ENCODE measurements at regions not wholly inside any gene's neighbourhood (a gene's known extent, or its start where the extent isn't known, plus 50 kb on each side); places are given as distances from the start of the nearest gene placed in this dataset.

DNA sequence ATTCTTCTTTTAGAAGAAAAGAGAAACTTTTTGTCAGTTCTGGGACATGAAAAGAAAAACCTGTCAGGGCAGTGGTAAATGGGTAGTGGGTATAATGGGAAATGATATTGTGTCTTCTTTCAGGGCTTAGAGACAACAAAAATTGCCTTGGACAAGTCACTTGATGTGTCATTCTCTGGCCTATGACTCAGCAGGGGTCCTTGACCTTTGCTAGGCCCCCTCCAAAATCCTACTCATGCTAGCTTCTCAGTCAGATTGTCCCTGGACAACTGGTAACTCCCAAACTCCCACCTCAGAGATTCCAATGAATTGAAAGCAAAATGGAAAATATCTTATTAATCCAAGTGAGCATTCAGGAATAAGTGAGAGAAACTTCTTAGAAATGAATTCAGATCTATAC is 258.8 kb upstream of the SPRY2 start:
- DNase-seq (ENCODE audit: low spot score): no peak

DNA sequence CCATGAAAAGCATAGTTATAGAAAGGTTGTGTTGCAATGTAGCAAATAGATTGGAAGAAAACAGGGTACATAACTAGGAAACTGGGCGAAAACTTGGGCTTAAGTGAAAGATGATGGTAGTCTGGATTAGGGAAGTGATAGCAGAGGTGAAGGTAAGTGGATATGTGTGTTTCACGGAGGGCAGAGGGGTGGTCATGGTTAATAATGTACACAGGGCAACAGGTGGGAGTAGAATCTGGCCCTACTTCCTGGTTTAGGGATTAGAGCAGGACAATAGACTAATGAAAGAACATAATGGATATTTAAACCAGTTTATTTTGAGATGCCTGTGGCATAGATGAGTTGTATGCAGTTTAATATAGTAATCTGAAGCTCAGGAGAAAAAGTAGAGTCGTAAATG is 257.3 kb upstream of the SPRY2 start:
- no peak for DNase-seq (ENCODE audit: low spot score)

DNA sequence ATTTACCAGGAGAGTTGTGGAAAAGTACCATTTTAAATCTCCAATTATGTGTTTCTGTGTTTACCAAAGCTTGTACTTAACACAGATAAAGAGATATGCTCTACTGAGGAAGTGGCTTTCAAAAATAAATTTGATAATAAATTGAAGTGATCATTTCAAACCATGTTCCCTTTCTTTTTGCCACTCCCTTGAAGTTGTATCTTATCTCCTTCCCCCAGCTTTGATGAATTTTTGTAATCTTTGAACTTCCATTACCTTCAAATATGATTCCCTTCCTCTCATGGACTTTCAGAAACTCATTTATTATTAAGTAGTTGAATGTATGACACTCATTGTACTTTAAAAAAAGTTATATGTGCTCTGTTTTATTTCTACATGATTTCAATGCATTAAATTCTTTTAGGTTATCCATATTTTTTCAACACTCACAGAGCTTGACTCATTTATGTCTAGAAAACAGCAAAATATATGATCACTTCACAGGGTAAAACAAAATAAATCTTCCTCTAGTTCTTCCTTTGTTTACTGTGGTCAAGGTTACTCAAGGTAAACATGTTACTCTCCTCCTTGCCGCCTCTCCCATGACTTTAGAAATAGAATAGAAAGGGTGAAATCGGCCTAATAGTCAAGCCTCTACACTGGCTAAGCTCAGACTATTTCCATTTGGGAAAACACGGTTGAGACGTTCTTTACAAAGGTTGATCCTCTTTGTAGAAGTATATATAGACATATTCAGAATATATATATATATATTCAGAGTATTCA is 251.2 kb upstream of the SPRY2 start:
- DNase-seq (ENCODE audit: low spot score): no peak

DNA sequence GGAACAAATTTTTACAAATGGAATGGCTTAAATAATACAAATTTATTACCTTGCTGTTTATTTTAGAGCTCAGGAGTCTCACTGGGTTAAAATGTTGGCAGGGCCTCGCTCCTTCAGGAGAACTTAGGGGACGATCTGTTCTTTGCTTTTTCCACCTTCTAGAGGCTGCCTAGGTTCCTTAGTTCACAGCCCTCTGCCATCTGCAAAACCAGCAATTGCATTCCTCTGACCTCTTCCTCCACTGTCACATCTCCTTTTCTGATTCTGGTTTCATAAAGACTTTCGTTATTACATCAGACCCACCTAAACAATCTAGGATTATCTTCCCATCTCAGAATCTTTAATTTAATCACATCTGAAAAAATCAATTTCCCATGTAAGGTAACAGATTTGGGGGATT is 249.6 kb upstream of the SPRY2 start:
- no peak for DNase-seq (ENCODE audit: low spot score)

DNA sequence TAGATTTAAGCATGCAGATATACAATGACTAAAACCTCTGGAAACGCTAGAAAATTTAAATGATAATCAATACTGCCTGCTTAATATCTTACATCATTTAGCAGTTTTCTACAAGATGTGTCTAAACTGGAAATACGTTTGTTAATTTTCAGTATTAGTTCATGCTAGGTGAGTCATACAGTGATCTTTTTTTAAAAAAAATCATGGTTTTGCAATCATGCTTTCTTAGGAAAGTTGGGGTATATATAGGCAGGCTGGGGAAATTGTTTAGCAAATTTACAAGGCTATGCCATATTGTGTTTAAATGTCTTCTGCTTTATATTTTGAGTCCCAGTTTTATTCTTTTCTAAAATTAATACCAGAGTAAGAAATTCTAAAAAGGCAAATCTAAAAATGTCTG is 245.4 kb upstream of the SPRY2 start:
- no peak for DNase-seq (ENCODE audit: low spot score)

DNA sequence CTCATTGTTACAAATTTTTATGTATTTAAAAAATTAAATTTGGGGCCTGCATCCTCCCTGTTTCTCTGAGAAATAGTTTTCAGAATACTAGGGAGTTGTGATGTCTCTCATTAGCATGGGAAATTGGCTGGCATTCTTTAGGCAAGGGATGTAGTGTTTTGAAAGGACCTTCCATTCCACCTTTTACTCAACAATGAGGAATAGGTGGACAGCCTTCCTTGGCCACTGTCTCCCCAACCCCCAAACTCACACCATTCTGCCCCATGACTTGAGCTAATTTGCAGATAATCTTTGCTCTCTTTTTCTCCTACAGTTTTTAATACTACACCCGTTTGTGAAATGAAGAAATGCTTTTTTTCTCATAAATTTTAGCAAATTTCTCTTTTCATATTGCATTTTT is 244.6 kb upstream of the SPRY2 start:
- DNase-seq (ENCODE audit: low spot score): no peak

DNA sequence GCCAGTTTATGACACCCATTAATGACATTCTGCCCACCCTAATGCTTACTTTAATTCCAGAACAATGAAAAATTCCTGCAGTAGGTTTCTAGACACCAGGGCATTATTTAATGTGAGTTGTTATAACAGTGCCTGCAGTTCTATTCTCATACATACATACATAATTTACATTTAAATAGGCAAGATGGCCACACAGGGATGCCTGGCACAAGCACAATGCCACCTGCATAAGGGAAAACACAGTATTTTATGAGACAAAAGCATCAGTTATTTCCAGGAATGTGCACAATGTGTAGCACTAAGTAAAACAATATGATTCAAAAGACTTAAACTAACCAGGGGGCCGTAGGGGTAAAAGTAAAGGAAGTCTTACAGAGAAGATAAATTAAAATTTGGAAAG is 243.9 kb upstream of the SPRY2 start:
- no peak for DNase-seq (ENCODE audit: low spot score)

DNA sequence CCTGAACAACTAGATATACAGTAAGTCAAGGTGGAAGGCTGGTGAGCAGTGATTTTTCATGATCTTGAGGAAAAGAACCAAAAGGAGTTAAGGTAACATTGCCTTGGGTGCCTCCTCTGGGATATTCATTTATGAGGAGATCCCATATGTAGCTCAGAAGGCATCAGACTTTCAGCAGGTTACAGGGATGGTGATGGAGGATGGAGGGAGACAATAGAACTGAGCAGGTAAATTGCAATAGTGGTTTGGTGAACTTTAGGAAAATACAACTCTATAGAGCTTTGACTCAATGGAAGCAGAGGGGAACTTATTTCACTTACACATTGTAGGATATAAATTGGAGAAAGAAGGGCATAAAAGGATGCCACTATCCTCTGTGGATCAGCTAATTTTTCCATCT is 243.4 kb upstream of the SPRY2 start:
- DNase-seq (ENCODE audit: low spot score): no peak

DNA sequence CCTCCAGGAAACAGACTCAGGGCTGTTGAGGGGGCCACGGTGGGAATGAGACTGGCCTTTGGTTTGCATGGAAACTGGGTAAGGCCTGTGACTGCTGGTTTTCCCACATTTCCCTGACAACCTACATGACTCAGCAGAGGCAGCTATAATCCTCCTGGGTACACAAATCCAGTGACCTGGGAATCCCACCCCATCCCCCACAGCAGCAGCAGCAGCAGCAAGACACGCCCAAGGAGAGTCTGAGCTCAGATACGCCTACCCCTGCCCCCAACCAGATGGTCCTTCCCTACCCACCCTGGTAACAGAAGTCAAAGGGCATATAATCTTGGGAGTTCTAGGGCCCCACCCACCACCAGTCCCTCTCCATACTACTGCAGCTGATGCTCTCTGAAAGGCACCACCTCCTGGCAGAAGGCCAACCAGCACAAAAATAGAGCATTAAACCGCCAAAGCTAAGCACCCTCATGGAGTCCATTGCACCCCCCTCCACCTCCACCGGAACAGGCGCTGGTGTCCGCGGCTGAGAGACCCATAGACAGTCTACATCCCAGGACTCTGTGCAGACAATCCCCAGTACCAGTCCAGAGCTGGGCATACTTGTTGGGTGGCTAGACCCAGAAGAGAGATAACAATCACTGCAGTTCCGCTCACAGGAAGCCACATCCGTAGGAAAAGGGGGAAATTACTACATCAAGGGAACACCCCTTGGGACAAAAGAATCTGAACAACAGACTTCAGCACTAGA is 237.2 kb upstream of the SPRY2 start:
- peak; percentile 2 for DNase-seq (ENCODE audit: low spot score)

DNA sequence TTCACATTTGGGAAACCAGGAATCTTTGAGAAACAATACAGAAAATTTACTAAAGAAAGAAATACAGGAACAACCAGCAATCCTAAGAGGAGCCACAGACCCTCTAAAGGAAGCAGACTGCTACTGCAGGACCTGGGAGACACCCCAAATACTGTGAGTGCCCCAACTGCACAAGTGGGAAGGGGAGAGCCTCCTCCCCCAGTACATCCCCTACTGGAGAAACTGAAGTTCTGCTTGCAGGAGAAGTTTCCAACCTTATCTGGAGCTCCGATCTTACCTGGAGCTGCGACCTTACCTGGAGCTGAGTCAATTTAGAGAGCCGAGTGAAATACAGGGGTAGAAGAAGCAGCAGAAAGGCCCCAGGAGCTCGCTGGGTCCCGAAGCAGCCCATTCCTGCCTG is 236.4 kb upstream of the SPRY2 start:
- no peak for DNase-seq (ENCODE audit: low spot score)

DNA sequence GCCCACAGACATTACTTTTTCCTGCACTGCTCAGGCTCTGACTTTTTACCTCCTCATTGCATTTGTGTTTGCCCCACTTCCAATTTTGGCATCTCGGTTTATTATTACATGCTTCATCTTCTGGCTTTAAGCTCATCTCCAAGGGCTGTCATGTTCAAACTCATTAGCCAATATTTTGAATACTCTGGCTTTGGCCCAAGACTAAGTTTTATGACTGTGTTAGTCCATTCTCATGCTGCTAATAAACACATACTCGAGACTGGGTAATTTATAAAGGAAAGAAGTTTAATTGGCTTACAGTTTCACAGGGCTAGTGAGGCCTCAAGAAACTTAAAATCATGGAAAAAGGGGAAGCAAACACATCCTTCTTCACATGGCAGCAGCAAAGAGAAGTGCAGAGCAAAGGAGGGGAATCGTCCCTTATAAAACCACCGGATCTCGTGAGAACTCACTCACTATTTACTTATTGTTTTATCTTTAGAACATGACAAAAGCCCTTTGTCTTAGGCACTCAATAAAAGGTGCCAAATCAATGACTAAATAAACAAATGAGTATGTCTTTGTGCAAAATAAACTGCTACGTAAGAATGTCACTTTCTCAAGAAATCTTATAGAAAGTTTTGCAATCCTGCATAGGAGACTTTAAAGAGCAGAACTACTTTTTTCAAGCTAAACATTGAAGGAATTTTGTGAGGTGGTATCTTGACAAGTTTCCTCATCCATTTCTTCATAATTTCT is 233.4 kb upstream of the SPRY2 start:
- DNase-seq (ENCODE audit: low spot score): no peak

DNA sequence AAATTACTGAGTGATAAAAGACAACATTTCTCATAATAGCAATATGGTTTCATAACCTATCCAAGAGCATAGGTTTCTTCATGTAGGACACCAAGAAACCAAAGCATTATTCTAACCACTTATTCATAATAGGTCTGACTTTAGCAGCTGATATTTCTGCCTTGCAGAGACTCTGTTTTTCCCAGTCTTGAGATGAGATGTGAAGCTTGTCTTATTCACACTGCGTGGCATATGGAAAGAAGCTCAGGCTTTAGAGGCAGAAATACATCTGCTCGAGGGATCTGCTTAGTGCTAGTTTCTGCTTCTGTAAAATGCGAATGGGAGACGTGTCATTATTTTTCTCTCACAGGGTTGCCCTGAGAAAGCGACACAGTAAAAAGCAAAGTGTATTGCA is 232.0 kb upstream of the SPRY2 start:
- DNase-seq (ENCODE audit: low spot score): no peak

DNA sequence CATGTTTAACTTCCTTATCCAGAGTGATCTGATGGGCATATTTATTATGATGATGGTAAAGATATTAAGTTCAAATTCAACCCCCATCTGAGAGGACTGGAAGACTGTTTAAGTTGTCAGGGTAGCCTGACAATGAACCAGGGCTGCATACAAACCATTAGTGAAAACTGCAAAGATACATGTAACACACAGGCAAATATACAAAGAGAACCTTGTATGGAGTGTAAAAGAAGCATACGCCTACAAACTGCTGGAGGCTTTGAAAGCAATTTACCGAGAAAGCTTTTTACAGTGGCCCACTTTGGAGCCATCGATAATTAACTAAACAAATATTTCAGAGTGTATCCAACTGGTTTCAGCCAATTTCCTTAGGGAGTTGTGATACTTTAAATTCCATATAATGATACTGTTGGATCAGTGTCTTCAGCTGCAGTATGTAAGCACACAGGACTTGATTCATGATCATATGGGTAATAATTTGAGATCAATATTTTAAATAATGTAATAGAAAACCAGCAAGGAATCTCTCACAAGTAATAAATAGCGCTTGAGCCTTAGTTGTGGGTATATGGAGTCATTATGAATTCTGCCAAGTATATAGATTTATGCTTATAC is 231.5 kb upstream of the SPRY2 start:
- no peak for DNase-seq (ENCODE audit: low spot score)

DNA sequence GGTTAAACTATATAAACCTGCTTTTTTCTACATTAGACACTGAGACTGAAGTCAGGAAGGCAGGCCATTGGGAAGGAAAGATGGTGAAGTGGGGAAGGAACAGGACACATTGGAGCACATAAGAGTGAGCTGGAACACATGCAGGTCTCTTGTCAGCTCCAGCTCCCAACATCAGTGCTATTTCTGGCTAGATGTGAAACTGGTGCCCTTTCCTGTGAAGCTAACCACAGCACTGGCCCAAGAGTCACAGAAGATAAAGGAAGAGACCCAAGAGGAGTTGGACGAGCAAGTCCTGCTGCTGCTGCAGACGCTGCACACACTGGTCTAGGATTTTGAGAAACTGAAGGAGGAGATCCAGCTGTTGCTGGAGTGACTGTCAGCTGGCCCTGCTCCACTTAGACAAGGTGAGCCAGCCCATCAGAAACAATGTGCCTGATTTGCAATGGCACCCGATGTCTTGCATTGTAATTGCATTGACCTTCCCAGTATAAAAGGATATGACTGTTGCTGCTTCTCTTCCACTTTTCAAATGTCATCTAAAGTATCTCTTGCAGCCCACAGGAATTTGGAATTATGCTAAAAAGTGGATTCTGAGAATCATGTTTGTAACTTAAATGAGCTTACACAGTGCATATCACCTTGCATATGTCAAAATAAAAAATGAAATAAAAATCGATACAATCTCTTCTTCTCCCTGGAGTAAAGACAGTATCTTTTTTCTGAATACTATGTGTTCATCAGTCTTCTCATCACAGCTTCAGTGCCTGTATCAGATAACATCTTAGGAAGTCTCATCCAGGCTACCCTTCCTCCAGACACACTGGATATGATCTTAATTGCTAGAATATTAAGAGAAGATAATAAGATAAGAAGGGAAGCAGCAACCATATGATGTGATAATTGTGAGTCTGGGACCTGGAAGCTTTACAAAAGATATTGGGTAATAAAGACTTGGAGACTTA is 230.7 kb upstream of the SPRY2 start:
- no peak for DNase-seq (ENCODE audit: low spot score)

DNA sequence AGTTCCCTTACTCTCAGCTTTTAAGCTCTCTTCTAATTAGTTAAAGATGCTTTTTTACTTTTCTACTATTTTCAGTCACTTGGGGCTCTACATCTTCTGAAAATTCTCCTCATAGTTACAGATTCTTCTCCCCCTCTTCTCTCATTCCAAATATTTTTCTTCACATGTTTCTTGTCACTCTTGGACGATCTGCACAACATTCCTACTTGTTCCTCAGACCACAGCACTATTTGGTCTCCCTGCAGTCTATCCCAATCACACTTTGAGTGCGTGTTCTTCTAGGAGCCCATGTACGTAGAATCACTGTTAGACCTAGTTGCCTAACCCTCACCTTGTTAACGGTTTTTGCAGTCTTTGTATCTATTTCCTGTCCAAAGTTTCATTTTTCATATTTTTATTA is 222.5 kb upstream of the SPRY2 start:
- DNase-seq (ENCODE audit: low spot score): no peak

DNA sequence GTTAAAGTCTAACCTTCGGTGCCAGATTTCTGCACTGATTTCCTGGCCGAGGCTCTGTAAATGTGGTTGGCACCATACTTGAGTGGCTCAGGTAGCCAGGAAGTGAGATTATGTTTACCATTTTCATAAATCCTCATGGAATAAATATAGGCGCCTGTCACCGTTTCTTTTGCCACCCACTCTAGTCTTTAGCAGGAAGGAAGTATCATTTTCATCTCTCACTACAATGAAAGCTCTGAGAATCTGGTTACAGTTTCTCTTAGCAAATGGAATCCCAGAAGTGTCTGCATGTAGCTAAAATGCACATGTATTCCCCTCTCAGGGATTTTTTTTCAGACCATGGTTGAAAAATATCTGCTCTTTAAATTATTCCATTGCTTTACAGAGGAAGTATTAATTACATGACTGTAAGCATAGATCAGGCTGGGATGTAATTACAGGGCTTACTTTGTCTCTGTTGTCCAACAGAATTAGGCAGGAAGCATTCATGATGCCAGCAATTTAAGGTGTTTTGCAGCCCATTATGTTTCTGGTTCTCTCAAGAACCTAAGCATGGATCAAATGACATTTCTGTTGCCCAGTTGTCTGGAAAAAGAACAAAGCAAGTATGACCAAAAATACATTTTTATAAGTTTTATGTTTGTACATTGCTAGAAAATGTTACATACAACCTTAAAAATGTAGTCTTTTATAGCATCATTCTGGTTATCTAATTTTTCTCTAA is 221.7 kb upstream of the SPRY2 start:
- no peak for DNase-seq (ENCODE audit: low spot score)

DNA sequence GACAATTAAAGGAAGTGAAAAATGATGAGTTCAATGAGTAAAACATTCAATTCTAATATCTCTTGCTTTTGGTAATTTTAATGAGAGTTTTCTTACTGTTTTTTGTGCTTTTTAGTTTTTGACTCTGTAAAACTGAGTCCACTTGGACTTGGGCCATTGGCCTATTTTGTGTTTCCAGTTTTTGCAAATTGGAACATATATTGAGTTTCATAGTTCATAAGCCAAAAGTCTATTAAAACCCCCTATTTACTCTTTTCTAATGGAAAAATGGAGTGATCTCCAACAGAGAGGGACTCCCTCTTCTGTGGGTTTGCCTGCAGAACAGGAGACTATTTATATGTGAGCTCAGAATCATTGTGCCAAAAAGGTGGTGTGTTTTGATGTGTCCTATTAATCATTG is 219.7 kb upstream of the SPRY2 start:
- DNase-seq (ENCODE audit: low spot score): no peak

DNA sequence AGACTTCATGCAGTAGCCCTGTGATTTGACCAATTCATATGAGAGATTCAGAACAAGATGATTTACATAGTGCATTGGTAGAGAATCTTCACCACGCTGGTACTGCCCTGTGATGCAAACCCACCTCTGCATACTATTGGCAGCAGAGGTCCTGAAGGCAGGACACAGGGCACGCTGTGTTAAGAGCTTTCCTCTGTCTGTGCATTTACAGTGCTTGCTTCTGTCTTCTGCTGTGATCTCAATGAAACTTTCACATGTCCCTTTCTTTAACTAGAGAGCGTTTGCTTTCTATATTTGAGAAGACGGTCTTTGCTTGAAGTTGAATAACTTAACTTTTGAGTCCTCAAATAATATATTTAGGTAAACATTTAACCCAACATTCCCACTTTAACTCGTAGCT is 219.0 kb upstream of the SPRY2 start:
- DNase-seq (ENCODE audit: low spot score): no peak

DNA sequence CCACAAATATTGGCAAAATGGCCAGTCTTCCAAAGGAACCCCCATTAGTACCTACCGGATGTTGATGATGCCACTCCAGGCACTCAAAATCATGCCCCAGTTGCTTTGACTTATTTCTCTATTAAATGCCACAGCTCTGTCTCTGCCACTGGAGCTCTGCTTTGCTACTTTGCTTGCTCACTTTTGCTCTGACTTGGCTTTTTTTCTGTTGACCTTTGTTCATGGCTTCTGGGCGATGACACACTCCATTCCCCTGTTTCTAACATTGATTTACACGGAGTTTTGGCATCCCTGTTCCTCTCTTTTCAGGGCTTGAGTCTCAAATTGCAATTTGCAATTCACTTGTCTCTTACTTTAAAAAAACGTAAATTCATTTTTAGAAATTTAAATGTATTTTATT is 217.1 kb upstream of the SPRY2 start:
- DNase-seq (ENCODE audit: low spot score): no peak

DNA sequence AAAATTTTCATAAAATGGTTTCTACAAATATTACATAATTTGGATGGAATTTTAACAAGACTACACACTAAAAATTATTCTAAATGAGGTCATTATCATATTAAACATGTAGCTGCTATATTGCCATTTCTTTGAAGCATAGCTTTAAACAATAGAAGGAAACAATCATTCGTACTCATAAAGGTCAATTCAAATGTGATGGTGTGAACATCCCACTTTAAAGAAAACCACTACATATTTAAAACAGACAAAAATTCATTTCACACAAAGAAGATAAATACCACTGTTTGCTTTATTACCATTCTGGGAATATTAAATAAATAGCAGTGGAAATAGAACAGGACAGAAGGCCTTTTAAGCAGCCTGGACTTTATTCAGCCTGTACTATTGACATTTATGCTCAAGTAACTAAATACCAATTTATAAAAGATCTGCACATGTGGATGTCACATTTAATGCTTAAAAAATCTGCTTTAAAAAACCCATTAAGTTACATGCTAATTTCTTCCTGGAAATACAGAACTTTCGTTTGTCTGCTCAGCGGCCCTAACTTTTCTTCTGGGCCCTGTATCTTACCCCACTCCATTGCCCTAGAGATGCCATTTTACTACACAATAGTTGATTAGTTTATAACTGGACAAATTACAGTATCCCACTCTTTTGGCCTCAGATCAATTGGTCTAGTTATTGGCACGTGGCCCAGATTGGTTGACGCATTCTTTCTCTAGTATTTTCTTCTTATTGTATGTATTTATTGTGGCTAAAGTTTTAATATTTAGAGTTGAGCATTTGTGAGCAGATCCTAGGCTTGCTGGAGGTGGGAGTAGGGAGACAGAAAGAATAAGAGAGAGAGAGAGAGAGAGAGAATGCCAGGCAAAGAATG is 215.1 kb upstream of the SPRY2 start:
- no peak for DNase-seq (ENCODE audit: low spot score)

Data from H4 (cell line).